Central memory CD8-positive, alpha-beta T cell (primary cell): ENCODE measurements at regions not wholly inside any gene's neighbourhood (a gene's known extent, or its start where the extent isn't known, plus 50 kb on each side); places are given as distances from the start of the nearest gene placed in this dataset.
"Not testable (repeated sequence)": the region's sequence is repeated elsewhere in the genome, so short reads cannot be mapped to it uniquely, and the experiment has no call there.

Source experiments
- ATAC-seq: fragments of 150-1000 bp; cut with Tn5 transposase; replicated peaks from 2 replicates; pipeline ENCODE4 v1.10.0; 2022; ENCODE audit warnings: mild to moderate bottlenecking, moderate FRiP score, moderate number of reproducible peaks; ENCODE audit not compliant: poor library complexity, severe bottlenecking; ENCODE audit errors: extremely low read depth
- DNase-seq, 2 donors: peaks; one replicate each; pipeline ENCODE4 v3.0.0; 2021; ENCODE audit warnings: low spot score in 2 of 2
- H3K27ac Mint-ChIP-seq: one replicate; pipeline ENCODE4 v1.8.0; 2022; ENCODE audit warnings: low read depth, mild to moderate bottlenecking, moderate library complexity, mixed read lengths
- H3K27me3 Mint-ChIP-seq: one replicate; pipeline ENCODE4 v1.8.0; 2022; ENCODE audit warnings: mixed read lengths
- H3K36me3 Mint-ChIP-seq: one replicate; pipeline ENCODE4 v1.8.0; 2022; ENCODE audit warnings: mild to moderate bottlenecking, moderate library complexity, mixed read lengths; ENCODE audit not compliant: insufficient read depth
- H3K4me1 Mint-ChIP-seq: one replicate; pipeline ENCODE4 v1.8.0; 2022; ENCODE audit warnings: mixed read lengths
- H3K4me3 Mint-ChIP-seq: one replicate; pipeline ENCODE4 v1.8.0; 2022; ENCODE audit warnings: mild to moderate bottlenecking, moderate library complexity, mixed read lengths
- H3K9me3 Mint-ChIP-seq: one replicate; pipeline ENCODE4 v1.8.0; 2022; ENCODE audit warnings: mixed read lengths

DNA sequence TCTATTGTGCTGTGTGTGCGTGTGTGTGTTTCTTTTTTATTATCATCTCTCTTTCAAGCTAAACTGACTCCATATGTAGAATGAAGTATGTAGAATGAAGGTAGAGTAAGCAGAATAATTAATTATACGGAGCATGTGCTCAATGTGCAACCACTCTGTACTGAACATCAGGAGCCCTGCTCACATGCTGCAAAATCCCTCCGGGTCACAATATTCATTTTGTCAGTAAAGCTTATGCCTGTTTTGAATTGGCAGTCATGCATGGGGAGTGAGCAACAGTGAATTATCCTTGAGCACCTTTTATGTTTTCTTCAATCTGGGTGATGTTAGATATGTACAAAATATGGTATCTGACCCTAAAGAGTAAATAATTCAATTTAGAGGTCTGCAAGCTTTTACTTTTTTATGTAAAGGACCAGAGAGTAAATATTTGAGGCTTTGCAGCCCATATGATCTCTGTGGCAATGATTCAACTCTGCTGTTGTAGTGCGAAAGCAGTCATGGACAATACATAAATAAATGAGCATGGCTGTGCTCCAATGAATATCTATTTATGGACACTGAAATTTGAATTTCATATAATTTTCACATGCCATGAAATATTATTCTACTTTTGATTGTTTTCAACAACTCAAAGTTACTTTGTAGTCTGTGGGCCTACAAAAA is 199.9 kb downstream of the VGLL3 start:
- no peak overlapping the region for H3K27ac Mint-ChIP-seq
- no peaks in the 10 kb centered on the region for H3K27me3 Mint-ChIP-seq
- ATAC-seq (no peak), DNase-seq (no peak)
- no peaks in the 10 kb centered on the region for H3K4me1 Mint-ChIP-seq
- H3K36me3 Mint-ChIP-seq: peaks cover 2% of the 10 kb centered on the region
- H3K4me3 Mint-ChIP-seq: no peak overlapping the region
- no peaks in the 10 kb centered on the region for H3K9me3 Mint-ChIP-seq

DNA sequence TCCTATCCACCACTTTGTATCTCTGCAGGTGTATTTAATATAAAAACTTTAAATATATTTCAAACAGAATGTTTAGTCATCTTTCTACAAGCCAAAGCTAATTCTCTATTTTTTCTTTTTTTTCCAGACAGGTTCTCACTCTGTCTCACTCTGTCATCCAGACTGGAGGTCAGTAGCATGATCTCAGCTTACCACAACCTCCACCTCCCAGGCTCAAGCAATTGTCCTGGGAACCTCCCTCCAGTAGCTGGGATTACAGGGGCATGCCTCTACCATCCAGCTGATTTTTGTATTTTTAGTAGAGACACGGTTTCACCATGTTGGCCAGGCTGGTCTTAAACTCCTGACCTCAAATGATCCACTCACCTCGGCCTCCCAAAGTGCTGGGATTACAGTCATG is 202.6 kb downstream of the VGLL3 start:
- Mint-ChIP-seq H3K27ac (no peak overlapping the region), H3K36me3 (peaks cover 2% of the 10 kb centered on the region), H3K4me3 (no peak overlapping the region), H3K27me3 (no peaks in the 10 kb centered on the region), H3K4me1 (no peaks in the 10 kb centered on the region), H3K9me3 (no peaks in the 10 kb centered on the region)
- ATAC-seq (no peak), DNase-seq (no peak)

DNA sequence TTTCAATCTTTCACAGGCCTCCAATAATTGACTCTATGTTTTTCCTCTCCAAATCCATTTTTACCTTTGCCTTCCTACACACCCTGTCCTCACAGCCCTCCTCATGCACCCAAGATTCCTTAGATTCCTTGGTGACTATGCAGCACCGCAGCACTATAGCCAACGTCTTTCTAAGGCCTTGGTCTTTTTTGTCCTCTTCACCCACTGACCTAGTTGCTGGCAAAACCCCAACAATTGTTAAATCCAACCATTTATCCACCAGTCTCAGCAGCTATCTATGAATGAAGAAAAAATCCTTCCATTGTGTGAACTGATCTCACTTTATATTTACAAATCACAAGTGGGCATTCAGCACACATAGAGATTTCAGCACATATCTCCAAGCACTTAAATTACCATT is 203.9 kb downstream of the VGLL3 start:
- ATAC-seq: no peak
- H3K36me3 Mint-ChIP-seq: peaks cover 2% of the 10 kb centered on the region
- no peaks in the 10 kb centered on the region for H3K4me1 Mint-ChIP-seq
- no peak overlapping the region for H3K27ac Mint-ChIP-seq
- H3K9me3 Mint-ChIP-seq: peaks cover 5% of the 10 kb centered on the region
- H3K27me3 Mint-ChIP-seq: no peaks in the 10 kb centered on the region
- DNase-seq: no peak
- no peak overlapping the region for H3K4me3 Mint-ChIP-seq

DNA sequence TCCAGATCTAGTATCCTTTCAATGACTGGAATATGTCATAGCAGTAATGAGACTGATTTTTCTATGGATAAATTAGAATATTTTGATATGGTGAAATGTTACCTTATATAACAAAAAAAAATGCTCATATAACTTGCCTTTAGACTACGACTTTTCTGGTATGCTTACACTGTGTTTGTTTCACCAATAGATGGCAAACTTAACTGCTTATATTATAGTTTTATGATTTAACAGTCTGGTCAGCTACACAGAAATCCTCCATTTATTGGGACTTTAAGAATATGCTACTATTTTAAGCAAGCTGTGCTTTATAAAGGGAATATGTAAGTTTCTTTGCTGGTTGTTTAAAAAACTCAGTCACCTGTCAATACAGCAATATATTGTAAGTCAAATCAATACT is 205.6 kb downstream of the VGLL3 start:
- no peaks in the 10 kb centered on the region for H3K36me3 Mint-ChIP-seq
- H3K9me3 Mint-ChIP-seq: peaks cover 5% of the 10 kb centered on the region
- no peaks in the 10 kb centered on the region for H3K4me1 Mint-ChIP-seq
- ATAC-seq (no peak), DNase-seq (no peak)
- no peak overlapping the region for H3K4me3 Mint-ChIP-seq
- H3K27ac Mint-ChIP-seq: no peak overlapping the region
- H3K27me3 Mint-ChIP-seq: no peaks in the 10 kb centered on the region

DNA sequence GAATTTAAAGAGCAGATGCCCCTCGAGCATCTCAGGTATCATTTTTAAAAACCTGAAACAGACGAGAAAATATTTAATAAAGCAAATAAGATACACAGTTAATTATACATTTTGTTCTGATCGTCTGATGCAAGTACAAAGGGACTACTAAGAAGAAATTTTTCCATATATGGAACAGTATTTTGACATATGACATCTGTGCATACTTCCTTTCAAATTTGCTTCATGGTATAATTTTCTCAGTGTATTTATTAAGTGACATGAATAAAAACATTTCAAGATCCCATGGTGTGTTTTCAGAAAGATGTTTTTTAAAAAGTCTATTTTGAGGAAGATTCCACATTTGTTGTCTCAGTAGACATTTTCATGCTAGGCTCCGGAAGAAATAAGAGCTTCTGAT is 208.1 kb downstream of the VGLL3 start:
- ATAC-seq: no peak

DNA sequence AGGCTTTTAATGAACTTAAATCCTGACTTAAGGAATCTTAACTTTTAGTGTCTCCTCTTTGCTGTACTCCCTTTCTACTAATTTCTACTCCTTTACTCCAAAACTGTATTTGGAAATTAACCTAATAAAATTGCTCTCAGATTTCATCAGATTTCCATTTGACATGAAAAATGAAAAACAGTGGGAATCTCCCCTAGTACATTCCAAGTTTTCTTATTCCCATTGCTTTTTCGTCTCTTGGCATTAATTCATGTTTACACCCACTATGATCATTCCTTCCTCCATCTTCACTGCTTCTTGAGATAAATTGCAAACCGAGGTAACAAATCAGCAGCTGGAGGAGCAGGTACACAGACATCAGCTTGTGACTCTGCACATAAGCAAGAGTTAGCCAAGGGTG is 208.7 kb downstream of the VGLL3 start:
- DNase-seq (no peak), ATAC-seq (no peak)
- Mint-ChIP-seq H3K4me1 (no peaks in the 10 kb centered on the region), H3K27me3 (no peaks in the 10 kb centered on the region), H3K4me3 (no peak overlapping the region), H3K36me3 (no peaks in the 10 kb centered on the region), H3K9me3 (peaks cover 5% of the 10 kb centered on the region), H3K27ac (no peak overlapping the region)

More for the DNA sequence above, 208.1 kb downstream of the VGLL3 start:
- H3K9me3 Mint-ChIP-seq: peaks cover 5% of the 10 kb centered on the region
- no peaks in the 10 kb centered on the region for H3K27me3 Mint-ChIP-seq
- no peaks in the 10 kb centered on the region for H3K36me3 Mint-ChIP-seq
- DNase-seq: no peak
- no peak overlapping the region for H3K27ac Mint-ChIP-seq
- H3K4me3 Mint-ChIP-seq: no peak overlapping the region
- no peaks in the 10 kb centered on the region for H3K4me1 Mint-ChIP-seq

DNA sequence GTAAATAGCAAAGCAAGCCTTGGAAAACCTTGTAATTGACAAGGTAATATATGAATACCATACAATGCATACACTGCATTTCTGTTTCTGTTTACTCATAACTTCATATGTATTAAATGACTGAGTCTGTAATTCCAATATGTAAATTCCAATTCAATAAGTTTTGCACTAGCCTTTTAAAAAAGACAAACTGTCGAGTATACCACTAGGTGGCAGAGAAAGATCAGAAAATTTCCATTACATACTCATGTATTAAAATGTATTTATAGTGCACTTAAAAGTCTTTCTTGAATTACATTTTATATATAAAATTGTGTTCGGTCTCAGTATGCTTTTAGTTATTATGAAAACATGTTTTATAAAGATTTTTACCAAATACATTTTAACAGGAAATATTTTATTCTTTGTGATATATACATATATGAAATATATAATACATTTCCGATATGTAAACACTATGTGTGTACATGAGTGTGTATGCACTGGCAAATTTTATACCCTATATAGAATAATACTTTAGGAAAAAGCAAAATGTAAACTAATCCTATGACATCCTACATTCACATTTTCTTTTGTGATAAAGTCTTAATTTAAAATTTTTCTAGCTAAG is 216.8 kb downstream of the VGLL3 start:
- Mint-ChIP-seq H3K9me3 (no peaks in the 10 kb centered on the region), H3K27ac (no peak overlapping the region), H3K27me3 (no peaks in the 10 kb centered on the region), H3K4me1 (no peaks in the 10 kb centered on the region), H3K4me3 (no peak overlapping the region), H3K36me3 (no peaks in the 10 kb centered on the region)
- ATAC-seq (no peak), DNase-seq (no peak)

DNA sequence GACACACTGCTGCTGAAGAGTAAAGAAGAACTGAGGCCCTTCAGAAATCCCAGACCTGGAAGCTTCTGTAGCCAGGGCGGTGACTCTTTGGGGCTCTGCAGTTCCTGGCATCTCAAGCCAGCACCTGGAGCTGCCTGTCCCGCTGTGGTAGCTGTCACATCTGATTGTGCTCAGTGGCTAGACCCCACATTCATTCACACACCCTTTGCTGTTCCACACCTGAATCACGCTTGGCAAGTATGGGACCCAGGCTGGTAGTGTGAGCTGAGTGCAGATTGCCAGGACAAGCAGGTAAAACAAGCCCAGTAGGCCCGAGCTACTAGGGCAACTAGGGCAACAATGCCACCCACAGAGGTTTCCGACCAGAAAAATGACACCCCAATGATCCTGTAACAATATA is 218.2 kb downstream of the VGLL3 start:
- Mint-ChIP-seq H3K4me1 (no peaks in the 10 kb centered on the region), H3K27me3 (no peaks in the 10 kb centered on the region), H3K4me3 (no peak overlapping the region), H3K36me3 (no peaks in the 10 kb centered on the region), H3K9me3 (peaks cover 7% of the 10 kb centered on the region), H3K27ac (no peak overlapping the region)
- ATAC-seq: no peak
- DNase-seq: no peak

DNA sequence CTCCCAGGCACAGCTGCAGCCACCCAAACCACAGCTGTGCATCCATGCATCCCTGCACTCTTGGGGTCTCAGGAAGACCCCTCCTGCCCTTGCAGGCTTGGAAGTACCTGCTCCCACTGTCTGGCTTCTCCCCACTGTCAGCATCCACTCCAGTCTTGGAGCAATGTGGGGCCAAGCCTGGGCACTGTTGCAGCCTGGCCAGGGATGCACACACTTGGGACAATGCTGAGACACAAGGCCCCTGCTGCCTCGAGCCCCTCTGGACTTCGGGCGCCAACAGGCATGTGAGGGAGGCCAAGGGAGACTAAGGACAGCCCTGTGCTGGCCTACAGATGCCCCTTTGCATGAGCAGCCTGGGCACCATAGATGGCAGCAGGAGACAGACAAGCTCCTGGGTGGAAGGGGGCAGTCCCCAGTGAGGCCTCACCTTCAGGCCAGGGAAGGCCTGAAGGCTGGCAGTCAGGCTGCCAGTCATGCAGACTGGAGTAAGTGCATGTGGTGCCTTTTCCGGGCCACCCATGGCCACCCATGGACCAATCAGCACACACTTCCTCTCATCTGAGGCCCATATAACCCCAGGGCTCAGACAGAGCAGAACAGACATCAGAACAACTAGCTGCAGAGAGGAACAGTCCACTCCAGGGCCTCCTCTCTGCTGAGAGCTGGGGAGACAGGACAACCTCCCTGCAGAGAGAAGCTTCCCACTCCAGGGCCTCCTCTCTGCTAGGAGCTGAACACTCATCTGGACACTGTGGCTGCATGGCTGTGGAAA is 219.0 kb downstream of the VGLL3 start:
- no peak overlapping the region for H3K27ac Mint-ChIP-seq
- H3K4me1 Mint-ChIP-seq: no peaks in the 10 kb centered on the region
- peaks cover 9% of the 10 kb centered on the region for H3K9me3 Mint-ChIP-seq
- no peak for DNase-seq
- H3K36me3 Mint-ChIP-seq: no peaks in the 10 kb centered on the region
- H3K27me3 Mint-ChIP-seq: no peaks in the 10 kb centered on the region
- ATAC-seq: no peak
- no peak overlapping the region for H3K4me3 Mint-ChIP-seq

DNA sequence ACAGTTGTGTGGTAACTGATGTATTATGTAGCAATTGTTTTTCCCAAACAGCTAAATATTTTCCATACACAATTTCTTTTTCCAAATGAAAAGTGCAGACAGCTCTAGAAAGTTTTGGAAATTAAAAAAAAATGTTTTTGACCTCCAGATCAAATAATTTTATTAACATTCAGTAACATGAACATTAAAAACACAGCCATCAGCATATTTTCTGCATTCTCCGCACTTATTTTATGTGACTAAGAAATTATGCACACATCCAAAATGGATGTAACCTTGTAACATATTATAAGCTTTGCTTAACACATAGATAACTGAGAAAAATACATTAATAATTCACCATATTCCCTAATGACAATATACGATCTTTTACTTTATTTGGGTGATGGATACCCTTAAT is 224.6 kb downstream of the VGLL3 start:
- H3K36me3 Mint-ChIP-seq: no peaks in the 10 kb centered on the region
- H3K27ac Mint-ChIP-seq: no peak overlapping the region
- DNase-seq (no peak), ATAC-seq (no peak)
- peaks cover 15% of the 10 kb centered on the region for H3K9me3 Mint-ChIP-seq
- no peaks in the 10 kb centered on the region for H3K4me1 Mint-ChIP-seq
- H3K4me3 Mint-ChIP-seq: no peak overlapping the region
- H3K27me3 Mint-ChIP-seq: no peaks in the 10 kb centered on the region

DNA sequence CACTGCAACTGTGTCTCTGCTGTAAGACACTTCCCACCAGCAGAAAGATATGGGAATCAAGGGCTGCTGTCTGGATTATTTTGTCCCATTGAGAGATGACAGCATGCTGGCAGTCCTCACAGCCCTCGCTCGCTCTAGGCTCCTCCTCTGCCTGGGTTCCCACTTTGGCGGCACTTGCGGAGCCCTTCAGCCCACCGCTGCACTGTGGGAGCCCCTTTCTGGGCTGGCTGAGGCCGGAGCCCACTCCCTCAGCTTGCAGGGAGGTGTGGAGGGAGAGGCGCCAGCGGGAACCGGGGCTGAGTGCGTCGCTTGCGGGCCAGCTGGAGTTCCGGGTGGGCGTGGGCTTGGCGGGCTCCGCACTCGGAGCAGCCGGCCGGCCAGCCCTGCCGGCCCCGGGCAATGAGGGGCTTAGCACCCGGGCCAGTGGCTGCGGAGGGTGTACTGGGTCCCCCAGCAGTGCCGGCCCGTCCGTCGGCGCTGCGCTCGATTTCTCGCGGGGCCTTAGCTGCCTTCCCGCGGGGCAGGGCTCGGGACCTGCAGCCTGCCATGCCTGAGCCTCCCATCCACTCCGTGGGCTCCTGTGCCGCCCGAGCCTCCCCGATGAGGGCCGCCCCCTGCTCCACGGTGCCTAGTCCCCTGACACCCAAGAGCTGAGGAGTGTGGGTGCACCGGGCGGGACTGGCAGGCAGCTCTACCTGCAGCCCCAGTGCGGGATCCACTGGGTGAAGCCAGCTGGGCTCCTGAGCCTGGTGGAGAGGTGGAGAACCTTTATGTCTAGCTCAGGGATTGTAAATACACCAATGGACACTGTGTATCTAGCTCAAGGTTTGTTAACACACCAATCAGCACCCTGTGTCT is 233.4 kb downstream of the VGLL3 start:
- H3K27ac Mint-ChIP-seq, H3K4me1 Mint-ChIP-seq, H3K27me3 Mint-ChIP-seq, ATAC-seq, H3K4me3 Mint-ChIP-seq, DNase-seq, H3K36me3 Mint-ChIP-seq: not testable (repeated sequence)
- peaks cover 11% of the 10 kb centered on the region for H3K9me3 Mint-ChIP-seq

DNA sequence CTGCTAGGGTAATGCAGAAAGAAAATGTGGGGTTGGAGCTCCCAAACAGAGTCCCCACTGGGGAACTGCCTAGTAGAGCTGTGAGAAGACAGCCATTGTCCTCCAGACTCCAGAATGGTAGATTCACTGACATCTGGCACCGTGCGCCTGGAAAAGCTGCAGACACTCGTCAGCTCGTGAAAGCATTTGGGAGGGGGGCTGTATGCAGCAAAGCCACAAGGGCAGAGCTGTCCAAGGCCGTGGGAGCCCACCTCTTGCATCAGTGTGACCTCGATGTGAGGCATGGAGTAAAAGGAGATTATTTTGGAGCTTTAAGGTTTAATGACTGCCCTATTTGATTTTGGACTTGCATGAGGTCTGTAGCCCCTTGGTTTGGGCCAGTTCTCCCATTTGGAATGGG is 242.9 kb downstream of the VGLL3 start:
- peaks cover 26% of the 10 kb centered on the region for H3K9me3 Mint-ChIP-seq
- ATAC-seq: no peak
- H3K4me3 Mint-ChIP-seq: no peak overlapping the region
- no peaks in the 10 kb centered on the region for H3K36me3 Mint-ChIP-seq
- H3K27me3 Mint-ChIP-seq: no peaks in the 10 kb centered on the region
- H3K4me1 Mint-ChIP-seq: no peaks in the 10 kb centered on the region
- no peak for DNase-seq
- H3K27ac Mint-ChIP-seq: no peak overlapping the region
